NT2/D1 (cell line): ENCODE measurements at regions not wholly inside any gene's neighbourhood (a gene's known extent, or its start where the extent isn't known, plus 50 kb on each side); places are given as distances from the start of the nearest gene placed in this dataset.

ENCODE experiments used
- SUZ12 ChIP-seq: IDR thresholded peaks from 2 replicates; pipeline ENCODE4 v1.6.1; 2011; ENCODE audit not compliant: insufficient read length, insufficient read depth; ENCODE audit errors: extremely low read depth
- YY1 ChIP-seq: IDR thresholded peaks from 2 replicates; pipeline ENCODE4 v1.6.1; 2011; ENCODE audit not compliant: insufficient read length, insufficient read depth
- ZNF274 ChIP-seq: IDR thresholded peaks from 2 replicates; pipeline ENCODE4 v1.6.1; 2011; ENCODE audit warnings: mild to moderate bottlenecking, low read depth, low read length

GRCh38 chr5:5564898-5565297, 142.4 kb downstream of the ICE1 start:
- TF ChIP-seq SUZ12: no peak
- no peak for TF ChIP-seq ZNF274
- TF ChIP-seq YY1: no peak
